ENCODE measurements at regions not wholly inside any gene's neighbourhood (a gene's known extent, or its start where the extent isn't known, plus 50 kb on each side); places are given as distances from the start of the nearest gene placed in this dataset.
"Not testable (repeated sequence)": the region's sequence is repeated elsewhere in the genome, so short reads cannot be mapped to it uniquely, and the experiment has no call there.

DNA sequence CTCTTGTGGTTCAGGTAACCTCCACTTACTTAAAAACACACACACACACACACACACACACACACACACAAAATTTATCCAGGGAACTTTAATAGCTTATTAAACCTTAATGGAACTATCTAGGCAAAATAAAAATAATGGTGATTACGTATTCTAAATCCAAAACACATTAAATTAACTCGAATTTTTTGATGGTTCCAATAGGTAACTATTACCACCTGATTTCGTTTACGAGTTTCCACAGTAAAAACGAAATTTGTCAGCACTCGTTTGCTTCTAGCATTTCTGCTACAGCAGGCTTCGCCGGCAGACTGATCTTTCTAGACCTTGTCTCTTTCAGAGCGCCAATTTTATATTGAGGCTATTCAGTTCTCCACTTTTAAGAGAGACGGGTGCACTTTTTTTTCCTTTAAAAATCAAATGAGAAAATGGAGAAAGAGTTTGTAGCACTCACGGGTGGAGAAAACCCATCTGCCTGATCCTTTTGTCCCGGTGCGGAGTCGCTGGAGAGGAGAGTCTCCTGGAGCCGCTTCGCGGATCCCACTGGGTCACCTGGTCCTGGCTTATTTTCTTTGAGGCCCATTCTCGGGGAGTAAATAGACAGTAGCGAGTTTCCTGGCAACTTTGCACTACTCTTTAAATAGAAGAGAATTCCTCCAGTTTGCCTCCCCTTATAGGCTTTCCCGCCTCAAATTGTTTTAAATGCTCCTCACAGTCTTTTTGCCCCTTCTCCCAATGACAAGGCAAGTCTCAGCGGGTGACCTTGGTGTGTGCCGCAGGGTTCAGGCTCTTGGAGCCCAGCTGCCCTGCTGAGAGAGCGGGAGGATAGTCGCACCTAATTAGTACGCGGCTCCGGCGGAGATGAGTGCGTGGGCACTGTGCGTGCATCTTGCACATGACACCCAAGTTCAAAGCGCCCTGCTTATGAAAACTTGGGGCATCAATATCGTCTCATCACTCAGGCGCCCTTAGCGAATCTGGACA, 117.0 kb downstream of the KCNRG start:
- DNase-seq, result peak; percentile 23

DNA sequence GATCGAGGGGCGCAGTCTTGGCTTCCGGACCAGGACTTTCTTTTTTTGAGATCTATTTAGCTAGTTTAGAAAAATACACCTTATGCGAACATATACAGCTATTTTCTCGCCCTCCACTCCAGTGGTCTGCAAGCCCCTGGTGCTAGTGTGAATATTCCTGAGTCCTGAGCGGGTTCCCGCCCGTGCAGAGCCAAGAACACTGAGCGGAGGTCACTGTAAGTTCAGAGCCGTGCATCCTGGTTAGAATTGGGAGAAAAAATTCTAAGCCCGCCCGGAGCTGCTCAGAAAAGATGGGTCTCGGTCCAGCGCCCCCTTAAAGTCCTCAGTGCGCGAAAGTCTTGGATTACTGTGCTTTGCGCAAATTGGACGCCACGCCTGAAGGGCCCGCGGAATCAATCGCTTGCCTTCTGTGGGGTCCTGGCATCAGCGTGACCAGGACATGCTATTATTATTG, 117.7 kb downstream of the KCNRG start:
- DNase-seq, result no peak

DNA sequence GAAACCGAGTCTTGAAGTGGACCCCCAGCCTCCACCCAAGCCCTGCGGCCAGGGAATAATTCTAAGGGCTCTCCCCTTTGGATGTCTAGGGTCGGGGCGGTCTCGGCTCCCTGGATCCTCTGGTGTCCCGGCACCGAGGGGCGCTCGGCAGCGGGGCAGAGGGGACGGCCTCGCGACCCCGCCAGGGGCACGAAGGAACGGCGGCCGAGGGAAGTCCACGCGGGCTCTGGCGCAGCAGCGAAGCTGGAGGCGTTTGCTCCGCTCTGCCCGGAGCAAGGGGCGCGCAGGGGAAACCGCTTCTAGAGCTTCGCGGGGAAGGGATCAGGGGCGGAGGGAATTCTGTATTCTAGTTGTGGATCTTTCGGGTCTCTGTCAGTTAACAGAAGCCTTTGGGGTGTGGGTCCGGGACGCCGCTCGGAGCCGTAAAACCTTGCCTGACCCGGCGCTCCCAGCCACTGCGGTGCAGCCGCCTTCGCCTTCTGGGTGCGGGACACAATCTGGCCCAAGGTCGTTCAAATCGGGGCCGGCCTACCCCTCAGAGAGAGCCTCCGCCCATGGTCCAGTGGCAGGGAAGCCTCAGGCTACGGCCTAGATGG, 118.2 kb downstream of the KCNRG start:
- no peak for DNase-seq

DNA sequence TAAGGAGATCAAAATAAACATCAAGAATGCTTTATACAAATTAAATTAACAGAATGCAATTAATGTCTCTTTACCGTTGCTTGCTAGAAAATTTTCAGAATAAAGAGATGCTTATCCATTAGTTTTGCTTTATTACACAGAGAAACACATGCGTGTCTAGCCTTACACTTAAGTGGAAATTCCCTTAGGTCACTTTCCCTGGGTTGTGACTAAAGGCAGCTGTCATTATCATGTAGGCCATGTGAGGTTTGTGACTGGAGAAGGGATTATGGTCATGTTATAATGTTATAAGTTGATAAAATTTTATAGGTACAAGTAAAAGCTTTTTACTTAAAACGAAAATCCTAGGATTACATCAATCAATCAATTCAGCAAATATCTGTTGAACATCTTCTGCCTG, 121.0 kb downstream of the KCNRG start:
- no peak for DNase-seq

DNA sequence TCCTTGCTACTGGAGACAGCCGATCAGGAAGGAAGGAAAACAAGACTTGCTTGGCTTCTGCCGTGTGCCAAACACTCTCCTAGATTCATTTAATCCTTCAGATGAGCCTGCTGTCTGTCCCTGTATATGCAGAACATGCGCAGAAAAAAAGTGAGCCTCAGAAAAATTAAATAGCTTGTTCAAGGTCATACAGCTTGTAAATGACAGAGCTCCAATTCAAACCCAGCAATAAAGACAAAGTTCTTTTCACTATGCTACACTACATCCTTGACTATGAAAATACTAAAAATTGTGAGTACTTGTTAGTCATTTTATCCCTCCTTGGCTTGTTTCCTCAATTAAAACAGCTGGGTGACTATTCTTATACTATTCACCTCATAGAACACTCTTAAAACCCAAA, 121.4 kb downstream of the KCNRG start:
- no peak for DNase-seq

DNA sequence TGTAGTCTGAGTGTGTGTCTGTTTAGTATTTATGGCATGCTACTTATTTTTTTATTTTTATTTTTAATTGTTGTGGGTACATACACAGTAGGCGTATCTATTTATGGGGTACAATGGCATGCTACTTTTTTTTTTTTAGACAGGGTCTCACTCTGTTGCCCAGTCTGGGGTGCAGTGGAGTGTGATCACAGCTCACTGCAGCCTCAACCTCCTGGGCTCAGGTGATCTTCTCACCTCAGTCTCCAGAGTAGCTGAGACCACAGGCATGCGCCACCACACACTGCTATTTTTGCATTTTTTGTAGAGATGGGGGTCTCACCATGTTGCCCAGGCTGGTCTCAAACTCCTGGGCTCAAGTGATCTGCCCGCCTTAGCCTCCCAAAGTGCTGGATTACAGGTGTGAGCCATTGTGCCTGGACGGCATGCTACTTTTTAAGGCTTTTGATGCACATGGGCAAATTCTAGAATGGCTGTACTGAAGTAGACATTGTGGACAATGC, 124.2 kb downstream of the KCNRG start:
- DNase-seq, result not testable (repeated sequence)

DNA sequence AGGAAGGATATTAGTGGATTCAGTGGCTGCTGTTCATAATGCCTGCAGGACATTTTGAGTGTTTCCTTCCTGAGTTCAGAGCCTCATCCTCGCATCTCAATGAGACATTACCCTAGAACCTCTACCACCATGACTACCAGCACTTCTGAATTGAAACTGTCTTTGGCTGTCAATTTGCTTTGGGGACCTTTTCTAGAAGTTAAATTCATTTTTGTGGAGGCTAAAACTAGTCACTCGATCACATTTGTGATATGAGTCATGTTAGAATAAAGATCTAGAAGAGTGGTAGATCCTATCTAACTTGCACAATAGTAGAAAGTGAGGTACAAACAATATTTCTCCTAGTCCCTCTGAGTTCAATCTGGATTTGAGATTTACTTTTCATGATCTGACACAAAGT, 124.9 kb downstream of the KCNRG start:
- DNase-seq, result peak; percentile 42

DNA sequence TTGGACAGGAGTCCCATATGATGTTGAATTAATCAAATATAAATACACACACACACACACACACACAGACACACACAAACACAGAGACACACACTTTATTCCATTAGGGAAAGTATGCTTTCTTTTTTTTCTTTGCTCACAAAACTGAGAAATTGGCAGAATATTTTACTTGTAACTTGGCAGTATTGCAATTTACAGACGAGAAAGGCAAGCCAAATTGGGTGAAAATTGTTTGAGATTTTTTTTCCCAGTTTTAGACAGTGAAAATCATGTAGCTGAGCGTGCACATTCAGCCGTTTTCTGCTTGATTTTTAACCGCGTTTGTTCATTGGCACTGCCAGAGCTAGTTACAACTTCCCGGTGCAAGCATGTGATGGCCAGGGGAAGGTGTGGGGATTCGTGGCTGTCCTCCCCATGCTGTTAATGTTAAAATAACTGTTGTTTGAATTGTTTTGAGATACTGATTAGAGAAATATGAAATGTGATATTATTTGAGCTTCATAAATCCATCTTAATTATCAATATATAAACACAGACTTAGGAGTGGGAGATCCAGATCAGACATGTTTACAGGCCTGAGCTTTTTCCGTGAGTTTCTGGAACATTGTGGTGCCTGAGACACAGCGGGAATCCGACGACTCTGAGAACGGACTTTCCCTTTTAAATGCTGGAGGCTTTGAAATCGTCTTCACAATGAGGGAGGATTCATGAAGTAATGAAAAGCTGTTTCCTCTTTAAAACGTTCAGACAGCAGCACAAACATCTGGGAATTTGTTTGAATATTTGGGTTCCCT, 125.5 kb downstream of the KCNRG start:
- no peak for DNase-seq

DNA sequence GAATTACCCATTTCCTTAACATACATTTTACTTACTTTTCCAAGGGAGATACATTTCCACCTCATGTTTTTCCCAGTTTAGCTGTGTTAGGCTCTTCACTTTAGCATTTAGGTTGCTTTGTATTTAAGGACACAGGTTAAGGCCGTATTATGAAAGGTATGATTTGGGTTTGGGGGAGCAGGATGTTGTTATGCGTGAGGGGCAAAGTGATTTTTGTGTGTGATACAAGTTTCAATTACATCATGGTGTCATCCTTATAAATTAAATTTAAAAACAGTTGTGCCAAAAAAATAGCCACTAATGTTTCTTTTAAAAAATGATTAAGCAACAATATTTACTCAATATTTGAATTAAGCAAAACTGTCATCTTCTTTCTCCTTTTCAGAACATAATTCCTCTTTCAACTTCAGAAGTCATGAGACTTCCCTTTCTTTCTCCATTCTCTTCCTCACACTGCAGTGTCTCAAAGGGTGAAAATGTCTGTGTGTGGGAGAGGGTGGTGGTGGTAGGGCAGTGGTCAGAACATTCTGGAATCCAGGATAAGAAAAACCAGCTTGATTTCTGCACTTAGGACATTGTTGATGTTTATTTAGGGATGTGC, 126.2 kb downstream of the KCNRG start:
- no peak for DNase-seq

DNA sequence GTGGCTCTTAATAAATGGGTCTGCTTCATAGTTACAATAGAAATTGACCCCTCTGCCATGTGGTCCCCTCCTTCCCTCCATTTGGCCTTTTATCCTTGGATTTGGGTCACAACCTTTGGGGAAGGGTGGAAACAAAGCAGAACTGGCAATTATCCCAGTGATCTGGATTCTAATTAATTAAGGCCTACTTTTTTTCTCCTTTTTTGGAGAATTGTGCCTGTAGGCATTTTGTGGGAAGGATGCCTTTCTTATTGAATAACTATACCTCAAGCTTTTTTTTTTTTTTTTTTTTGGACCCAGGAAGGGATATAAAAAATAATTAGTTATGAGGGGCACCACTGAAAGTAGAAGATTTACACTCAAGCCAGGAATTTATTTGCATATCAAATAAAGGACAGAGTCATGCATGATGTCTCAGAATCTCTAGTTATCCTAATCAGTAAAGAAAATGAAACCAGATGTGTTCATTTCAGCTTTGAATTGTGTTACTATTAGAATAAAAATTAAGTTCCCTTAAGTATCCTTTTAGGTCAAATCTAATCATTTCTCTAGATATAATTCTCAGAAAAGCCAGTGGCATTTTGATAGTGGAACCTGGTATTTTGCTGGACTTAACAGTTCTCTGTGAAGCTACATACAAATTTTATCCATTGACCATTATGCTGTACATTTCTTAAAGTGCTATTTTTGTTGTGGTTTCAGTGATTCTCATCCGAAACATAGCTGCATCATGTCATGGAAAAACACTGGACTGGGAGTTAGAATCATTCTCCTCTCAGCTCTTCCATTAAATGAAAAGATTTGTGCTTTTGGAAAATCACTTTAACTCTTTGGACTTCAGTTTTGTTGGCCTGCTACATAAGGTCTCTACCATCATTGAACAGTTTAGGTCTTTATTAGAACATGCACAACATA, 129.3 kb downstream of the KCNRG start:
- no peak for DNase-seq

DNA sequence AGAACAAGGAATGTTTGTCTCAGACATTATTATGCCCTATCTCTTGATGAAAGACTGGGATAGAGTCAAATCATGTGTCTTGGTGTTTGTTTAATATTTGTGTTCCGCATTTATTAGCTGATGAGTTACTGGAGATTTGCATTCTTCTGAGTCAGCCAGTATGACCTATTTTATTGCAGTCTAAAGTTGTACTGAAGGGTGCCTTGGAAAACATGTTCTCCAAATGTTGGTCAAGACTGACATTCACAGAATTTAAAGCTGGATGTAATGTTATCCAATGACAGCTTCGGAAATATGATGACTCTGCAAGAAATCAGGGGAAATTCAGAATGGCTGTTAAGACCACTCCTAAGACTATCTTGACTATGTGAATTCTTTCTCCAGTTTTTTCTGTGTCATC, 134.0 kb downstream of the KCNRG start:
- DNase-seq, result no peak

DNA sequence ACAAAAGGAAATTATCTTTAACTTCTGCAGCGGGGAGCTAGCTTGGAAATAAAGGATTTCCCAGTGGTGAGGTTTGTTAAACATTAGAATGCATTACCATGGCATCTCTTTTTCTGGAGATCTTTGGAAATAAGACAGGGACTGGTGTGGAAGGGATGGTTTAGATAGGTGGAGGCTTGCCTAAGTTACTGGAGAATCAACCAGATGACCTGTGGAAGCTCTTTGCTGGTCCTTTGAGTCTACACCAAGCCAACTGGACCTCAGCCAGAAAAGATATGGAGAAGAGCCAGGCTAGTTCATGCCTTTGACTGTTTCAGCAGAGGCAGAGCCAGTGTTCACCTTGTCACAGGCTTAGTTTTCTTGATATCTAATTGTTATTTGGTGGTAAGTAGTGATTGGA, 134.7 kb downstream of the KCNRG start:
- no peak for DNase-seq

DNA sequence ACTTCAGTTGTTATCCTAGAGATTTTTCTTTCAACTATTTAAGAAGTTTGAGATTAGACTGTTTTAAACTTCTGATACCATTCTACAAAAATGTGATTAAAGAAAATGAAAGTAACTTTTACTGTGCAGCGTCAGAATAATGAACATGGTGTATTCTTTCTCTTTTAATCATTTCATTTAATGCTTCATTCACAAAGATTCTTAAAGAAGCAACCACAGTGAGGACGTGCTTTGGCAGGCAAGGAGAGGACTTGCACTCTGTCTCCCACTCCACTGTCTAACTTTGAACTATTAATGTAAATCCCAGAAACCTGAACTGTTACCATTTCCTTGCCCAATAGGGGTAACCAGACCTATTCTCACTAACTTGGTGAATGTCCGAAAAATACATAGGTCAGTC, 137.0 kb downstream of the KCNRG start:
- no peak for DNase-seq

DNA sequence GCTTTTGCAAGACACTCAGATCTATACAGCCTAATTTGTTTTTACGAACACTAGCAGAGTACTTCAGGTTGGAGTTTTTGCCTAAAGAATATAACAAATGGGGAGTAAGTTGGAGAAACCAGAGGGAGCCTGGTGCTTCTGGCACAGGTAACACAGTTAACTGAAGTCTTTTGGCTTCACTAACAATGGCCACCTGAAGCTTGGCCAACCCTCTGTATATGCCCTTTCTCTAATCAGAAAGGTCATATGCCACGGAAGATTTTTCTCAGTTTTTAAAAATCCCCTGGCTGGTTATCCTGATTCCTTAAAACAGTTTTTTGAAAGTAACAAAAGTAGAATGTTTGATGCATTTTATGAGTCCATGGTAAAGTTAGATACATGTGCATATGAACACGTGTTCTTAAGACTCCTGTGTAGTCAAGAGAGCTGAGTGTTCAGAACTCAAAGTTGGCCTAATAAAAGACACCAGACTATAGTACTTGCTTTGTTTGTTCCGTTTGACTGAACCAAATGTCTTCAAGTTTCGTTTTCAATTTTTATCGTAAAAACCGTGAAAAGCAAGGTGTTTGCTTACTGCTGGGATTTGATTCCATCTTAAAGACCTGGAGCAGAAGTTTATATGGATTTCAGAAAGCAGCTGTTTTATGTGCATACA, 137.5 kb downstream of the KCNRG start:
- DNase-seq, result no peak

DNA sequence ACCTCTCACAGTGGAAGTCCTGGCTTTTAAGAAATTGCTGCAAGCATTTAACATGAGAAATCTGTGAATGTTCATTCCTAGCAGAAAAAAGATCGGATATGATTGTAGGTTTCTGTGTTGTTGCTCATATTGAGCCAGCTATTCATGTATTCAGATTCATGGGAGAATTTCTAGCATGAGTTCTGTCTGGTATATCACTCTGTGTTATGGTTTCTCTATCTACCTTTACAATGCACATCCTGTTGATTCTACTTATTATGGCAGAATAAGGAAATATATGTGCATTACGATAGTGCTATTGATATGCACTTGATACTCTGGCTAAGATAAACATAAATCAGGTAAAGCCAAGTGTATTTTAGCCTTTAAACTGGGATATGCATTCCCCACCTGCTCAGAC, 138.2 kb downstream of the KCNRG start:
- no peak for DNase-seq

DNA sequence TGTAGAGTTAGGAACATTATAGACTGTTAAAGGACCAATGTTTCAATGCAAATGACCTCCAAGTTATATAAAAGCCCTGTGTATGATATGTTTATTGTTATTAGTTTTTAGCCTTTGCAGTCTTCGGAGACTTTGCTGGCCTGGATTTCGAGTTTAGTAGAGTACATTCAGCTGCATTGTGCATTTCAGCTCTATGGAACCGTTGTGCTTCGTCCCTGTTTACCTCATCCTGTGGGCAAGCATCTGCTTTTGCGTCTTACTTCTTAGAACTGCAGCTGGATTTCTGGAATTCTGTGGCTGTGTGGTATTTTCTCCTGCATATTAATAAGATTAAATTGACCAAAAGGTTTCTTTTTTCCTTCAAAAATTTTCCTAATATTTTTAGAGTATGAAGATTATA, 138.6 kb downstream of the KCNRG start:
- DNase-seq, result no peak

DNA sequence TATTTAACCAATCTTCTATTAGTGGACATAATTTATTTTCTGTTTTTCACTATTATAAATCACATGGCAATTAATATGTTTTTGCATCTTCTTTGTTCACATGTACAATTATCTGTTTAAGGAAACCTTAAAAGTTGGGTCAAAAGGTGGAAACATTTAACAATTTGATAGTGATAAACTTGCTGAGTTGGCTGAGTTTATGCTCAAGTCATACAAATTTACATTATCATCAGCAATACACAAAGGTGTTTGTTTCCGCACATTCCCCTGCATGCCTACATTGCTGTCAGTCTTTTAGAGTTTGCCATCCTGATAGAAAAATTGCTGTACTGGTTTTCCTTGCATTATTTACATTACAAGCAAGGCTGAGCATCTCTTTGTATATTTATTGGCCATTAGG, 139.5 kb downstream of the KCNRG start:
- DNase-seq, result no peak

DNA sequence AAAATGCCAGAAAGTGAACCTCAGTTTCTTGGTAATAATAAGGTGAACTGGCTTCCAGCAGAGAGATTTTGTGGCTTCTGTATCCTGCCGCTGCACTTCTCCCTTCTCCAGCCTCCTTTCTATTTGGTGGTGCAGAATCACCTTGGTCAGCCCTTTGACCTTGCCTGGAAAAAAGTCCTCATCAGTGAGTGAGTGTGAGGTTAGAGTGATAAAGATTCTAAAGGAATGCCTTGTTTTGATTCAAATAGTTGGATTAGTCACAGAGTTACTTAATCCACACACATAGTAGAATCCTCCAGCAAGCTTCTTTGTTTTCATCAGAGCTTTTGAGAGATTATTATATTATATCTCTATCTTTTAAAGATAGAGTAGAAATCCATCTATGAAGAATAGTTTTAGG, 140.9 kb downstream of the KCNRG start:
- DNase-seq, result no peak

DNA sequence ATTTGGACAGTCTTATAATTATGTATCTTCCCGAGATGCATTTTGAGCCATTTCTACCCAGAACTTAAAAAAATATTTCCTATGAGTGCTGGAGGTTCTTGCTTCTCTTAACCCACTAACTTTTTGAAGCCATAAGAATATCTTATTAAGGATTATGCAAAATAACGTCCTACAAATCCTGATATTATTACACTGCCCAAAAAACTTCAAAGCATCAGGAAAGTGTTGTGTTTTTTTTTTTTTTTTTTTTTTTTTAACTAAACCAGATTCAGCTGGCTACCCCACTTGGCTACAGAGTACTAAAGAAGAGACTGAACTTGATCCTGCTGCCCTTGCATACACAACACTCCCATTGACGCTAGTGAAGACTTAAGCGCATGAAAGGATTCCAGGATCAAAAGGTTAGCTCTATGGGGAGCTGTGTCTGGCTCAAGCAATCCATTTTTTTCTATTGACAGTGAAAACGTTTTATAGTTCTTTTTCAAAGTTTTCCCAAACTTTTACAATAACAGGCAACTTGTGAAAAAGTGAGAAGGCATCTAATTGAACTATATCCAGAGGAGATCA, 141.4 kb downstream of the KCNRG start:
- no peak for DNase-seq

DNA sequence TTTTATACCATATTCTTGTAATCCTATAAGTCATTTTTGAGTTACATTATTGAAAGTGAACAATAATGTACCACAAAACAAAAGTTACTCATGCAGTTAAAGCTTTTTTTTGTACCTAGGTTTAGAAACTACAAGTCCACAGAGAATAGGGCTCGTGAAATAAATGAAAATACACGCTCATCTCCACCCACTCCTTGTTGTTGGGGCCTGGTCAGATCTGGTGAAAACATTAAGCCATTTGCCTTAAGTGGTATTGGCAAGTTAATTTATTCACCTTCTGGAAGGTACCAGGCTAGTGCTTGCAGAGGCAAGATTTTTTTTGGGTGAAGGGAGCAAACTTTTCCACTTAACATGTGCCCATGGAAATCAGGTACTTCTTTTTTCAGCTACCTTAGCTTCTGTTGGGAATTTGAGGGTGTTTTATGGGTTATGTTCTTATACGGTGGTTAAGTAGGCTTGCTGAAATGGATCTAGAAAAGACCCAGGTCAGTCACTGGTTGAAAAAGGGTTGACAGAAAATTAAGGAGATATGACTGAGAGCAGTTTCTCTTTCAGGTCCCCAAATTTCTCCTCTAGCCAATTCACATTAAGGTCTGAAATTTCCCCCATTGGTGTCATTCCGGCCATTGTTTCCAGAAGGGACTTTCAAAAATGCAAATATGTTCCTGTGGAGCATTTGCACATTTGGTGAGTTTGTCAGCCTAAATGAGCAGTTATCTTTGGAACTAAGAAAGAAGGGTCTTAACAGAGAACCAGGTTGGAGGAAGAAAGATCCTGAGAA, 143.3 kb downstream of the KCNRG start:
- DNase-seq, result no peak
